HG02588 (cell line): ENCODE measurements at regions not wholly inside any gene's neighbourhood (a gene's known extent, or its start where the extent isn't known, plus 50 kb on each side); places are given as distances from the start of the nearest gene placed in this dataset.

Experiments used
- ATAC-seq: cut with Tn5 transposase; IDR thresholded peaks from one replicate; pipeline ENCODE4 v1.9.1; 2021; ENCODE audit warnings: mild to moderate bottlenecking, moderate library complexity; ENCODE audit not compliant: unreplicated experiment

DNA sequence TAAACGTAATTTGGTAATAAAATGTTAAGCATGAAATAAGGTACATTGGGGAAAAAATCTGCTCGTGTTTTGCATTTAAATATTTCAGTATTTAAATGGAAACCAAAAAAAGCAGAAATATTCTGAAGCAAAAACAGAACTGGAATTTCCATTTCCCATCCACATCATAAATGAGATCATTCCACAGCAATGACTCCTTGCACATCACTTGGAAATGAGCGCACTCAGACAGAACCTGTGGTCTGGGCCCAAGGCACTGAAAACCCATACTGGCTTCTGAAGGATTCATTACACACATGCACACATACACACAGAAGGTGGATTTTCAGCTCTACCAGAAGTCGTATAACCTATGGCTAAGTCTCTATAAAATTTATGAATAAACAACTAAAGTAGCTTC is 174.8 kb downstream of the IBTK start:
- no peak for ATAC-seq

DNA sequence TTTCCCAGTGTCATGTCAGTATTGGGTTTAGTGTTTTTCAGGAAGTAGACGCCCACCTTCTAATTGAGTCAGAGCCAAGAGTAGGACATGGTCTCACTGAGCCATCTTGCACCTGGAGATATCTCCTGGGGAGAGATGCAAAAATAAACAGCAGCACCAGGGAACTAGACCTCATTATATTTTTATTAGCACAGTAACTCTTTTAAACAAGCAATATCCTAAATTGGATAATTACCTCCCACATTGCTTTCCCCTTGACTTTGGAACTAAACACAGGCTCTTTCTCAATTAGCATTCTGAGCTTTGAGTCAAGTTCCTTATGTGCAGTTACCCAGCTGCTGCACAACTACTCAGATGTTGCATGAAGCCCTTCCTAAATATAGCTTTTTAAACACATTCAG is 175.4 kb downstream of the IBTK start:
- ATAC-seq, result no peak

DNA sequence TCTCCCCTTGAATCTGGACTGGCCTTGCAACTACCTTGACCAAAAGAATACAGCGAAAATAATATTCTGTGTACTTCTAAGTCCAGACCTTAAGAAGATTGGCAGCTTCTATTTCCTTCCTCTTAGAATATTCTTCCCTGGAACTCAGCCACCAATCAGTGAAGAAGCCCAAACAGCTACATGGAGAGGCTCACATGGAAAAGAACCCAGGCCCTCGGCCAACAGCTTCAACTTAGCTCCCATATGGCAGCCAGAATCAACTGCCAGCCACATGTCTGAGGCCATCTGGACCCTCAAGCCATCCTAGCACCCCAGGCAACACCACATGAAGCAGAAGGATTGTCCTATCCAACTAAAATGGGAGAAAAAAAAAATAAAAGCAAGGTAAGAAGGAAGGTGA is 178.8 kb downstream of the IBTK start:
- no peak for ATAC-seq

DNA sequence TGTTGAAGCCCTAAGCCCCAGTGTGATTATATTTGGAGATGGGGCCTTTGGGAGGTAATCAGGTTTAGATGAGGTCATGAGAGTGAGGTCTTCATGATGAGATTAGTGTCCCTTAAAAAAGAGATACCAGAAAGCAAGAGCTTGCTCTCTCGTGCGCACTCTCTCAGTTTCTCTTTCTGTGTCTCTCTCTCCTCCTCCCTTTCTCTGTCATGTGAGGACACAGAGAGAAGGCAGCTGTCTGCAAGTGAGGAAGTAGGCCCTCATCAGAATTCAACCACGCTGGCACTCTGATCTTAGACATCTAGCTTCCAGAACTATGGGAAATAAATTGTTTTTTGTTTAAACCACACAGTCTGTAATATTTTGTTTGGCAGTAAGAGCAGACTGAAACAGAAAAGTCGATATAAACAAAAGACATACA is 180.5 kb downstream of the IBTK start:
- peak; percentile 99 for ATAC-seq

DNA sequence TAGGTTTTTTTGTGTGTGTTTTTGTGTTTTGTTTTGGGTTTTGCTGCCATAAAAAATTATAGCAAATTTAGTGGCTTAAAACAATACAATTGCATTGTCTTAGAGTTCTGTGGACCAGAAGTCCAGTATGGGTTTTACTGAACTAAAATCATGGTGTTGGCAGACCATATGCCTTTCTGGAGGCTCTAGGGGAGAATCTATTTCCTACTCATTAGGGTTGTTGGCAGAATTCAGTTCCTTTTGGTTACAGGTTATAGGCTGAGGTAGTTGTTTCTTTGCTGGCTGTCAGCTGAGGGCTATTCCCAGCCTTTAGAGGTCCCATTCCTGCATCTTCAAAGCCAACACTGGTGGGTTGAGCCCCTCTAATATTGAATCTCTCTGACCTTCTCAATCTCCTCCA is 181.3 kb downstream of the IBTK start:
- no peak for ATAC-seq

DNA sequence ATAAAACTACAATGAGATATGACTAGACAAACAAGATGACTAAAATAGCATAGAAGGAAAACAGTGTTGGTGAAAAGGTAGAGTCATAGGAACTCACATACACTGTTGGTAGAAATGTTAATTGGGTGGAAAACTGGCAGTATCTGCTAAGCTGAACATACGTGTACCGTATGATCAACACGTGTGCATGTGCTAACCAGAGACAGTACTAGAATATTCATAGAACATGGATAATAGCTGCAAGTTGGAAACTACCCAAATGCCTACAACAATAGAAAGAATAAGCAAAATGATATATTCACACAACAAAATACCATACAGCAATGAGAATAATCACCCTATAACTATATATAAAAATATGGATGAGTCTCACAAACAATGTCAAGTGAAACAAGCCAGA is 184.0 kb downstream of the IBTK start:
- no peak for ATAC-seq

DNA sequence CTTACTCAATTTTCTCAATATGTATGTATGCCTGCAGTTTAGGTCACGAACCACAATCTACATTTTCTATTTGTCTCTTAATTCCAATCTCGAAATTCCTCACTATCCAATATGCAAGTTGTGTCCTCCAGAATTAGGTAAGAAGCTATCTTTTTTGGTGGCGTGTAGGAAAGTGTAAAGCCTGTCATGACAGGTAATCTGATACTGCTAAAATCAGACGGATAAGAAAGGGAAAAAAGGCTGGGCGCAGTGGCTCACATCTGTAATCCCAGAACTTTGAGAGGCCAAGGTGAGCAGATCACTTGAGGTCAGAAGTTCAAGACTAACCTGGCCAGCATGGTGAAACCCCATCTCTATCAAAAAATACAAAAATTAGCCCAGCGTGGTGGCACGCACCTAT is 185.3 kb downstream of the IBTK start:
- ATAC-seq, result no peak

DNA sequence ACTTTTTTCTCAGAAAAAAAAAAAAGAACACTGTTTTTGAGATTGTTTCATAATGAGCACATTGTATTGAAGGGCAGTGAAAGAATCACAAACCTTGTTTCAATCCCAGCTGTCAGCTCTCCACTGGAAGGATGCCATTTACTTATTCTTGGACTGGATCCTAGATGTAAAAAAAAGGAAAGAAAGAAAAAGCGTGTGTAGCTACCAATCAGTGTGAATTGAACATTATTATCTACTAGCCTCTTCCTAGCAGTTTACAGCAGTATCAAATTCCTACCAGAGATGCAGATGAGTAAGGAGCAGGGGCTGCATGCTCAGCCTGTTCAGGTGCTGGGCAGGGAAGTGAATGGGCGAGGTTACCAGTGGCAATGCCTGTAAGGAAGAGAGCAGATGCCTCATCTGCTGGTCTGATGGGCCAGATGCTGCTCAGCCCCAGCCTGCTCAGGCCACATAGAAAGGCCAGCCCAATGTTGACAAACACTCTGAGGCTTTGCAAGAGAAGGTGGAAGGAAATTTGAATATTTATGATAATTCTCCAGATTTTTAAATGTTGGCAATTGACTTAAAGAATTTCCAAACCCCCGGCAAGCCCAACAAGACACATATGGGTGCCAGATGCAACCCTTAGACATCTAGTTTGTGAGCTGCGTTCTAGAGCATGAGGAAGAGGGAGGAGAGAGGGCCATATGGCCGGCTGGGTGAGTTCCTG is 189.5 kb downstream of the IBTK start:
- no peak for ATAC-seq

DNA sequence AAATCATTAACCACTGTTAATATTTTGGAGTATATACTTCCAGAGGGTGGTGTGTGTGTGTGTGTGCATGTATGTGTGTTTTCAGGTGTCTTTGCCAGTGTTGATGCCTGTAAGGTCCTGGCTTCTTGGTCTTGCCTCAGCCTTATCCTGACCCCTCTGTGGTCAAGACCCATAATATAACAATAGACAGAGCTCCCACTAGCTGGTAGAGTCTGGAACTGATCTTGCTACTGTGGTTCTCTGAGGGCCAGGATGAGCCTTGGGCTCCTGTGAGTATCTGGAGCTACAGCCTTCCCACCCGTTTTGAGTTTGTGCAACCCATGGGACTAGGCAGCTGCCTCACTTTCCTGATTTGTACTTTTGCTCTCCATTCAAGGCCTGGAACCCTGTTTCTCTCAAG is 191.0 kb downstream of the IBTK start:
- ATAC-seq, result no peak

DNA sequence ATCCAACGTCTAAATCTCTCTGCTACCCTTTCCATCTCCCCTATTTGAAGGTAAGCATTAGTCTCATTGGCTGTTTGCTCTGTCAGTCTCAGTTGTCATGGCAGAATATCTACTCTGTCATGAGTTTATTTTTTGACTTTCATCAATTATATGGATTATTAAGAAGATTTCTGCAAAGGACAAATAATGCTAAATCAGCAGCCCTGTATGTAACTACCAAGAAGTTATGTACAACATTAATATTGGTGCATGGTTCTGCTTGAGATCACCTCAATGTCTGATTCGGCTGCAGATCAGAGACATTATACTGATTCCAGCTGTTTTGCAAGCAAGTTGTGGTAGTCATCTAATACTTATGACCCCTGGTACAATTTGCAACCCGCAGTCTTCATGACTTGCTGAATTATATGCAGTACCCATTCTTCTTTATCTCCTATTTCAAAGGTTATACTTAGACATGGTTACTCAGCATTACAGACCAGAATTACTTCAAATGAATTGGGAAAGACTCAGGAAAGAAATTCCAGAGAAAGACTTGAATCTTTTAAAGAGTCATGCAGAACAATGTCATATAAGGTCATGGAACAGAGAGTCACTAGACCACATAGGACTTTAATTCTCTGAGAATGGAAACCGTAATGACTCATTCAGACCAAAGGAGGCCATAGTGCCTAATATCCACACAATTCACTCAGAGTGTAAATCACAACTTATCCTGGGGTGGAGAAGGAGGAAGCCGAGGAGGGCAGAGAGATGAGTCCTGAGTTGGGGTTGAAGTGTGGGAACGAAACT is 201.4 kb downstream of the IBTK start:
- no peak for ATAC-seq

DNA sequence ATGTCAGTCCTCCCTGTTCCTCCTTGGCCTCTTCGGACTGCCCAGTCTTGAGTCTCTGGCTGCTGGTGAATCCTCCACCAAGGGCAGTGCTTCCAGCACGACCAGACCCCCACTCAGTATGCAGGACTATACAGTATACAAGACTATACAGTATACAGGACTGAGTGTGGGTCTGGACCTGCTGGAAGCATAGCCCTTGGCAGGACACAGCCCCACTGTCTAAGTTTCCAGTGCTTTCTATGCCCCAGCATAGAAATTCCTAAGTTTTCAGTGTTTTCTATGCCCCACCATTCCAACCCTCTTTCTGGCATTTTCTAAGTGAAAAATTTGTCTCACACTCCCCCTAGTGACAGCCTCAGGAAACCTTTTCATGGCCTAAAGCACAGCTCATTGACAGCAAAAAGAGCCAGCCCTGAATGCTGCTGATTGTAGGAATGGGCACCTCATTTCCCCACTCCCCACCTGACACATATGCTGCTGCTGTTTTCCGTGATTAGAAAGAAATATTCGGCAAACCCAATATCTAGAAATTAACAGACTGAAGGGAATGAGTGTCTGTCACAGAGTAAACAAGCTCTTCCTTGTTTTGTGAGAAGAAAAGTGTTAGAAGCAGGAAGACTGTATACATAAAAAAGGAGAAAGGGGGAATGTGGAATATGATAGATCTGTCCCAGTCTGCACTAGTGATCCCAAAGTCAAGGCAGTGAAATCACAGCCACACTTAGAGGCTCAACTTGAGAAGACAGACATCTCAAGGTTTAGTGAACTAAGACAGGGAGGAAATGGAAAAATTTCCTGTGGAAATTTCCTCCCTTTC is 206.9 kb downstream of the IBTK start:
- peak; percentile 78 for ATAC-seq

DNA sequence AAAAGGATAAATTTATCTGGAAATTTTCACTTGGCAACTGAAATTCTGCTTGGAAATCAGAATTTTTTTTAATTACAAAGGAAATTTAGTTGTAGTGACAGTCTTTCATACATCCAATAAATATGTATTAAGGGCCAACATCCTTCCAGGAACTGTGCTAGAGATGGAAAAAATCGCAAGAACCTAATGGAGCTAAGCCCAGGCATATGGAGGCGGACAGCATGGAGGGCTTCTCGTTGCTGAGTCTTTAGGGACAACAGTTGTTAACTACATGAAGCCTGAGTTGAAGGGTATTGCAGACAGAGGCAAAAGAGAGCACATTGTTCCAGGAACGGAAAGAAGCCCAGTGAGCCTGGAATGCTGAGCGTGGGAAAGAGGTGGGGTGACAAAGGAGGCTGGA is 208.9 kb downstream of the IBTK start:
- no peak for ATAC-seq

DNA sequence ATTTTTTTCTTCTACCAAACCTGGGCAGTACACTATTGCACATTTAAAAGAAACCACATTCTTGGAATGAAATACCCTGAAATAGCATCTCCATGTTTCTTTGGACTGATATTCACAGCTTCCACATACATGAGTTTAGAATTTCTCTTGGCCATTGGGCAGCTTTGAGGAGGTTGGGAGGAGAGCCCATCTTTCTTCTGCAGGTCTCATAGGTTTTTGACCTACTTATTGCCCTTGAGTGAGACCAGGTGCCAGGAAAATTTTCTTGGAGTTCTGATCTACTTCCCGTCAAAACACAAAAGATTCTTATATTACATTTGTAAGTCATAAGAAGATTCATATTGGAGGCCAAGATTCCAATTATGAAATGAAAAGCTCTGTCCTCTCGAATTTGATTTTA is 212.0 kb downstream of the IBTK start:
- no peak for ATAC-seq

DNA sequence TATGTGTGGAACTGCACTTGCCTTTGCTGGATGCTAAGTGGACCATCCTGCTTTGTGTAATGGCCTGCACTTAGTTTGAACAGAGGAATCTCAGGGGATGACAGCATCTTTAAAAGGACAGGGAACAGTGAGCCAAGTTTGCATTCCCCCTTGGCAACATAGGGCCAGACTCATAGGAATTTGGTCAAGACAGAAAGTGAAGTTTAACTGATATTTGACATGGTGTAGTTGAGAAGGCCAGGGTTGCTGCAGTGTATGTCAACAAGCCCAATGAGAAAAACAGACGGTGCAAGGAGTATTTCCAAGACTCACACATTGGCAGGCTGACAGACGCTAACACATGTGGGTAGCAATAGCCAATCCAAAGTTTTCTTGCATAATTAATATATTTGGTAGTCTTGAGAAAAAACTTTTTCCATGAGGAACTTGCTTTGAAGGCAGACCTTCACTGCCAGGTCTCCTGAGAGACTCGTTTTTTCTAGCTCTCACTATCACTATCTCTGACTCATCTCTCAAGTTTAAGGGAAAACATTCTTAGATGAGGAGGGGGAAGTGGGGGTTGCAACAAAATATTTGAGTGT is 213.8 kb downstream of the IBTK start:
- no peak for ATAC-seq

DNA sequence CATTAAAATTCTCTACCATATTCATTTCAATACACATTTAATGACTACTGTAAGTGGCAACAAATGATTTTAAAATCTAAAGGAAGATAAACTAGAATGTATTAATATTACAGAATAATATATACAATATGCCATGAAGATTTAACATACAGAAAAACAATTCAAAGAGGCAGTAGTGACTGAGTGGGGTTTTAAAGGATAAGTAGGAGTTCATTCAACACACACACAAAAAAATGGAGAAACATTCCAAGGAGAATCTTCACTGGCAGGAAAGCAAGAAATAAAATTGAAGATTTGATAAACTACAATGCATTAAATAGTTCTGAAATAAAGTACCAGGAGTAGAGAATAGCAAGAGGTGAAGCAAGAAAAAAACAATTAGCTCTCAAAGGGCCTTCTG is 215.1 kb downstream of the IBTK start:
- ATAC-seq, result no peak

DNA sequence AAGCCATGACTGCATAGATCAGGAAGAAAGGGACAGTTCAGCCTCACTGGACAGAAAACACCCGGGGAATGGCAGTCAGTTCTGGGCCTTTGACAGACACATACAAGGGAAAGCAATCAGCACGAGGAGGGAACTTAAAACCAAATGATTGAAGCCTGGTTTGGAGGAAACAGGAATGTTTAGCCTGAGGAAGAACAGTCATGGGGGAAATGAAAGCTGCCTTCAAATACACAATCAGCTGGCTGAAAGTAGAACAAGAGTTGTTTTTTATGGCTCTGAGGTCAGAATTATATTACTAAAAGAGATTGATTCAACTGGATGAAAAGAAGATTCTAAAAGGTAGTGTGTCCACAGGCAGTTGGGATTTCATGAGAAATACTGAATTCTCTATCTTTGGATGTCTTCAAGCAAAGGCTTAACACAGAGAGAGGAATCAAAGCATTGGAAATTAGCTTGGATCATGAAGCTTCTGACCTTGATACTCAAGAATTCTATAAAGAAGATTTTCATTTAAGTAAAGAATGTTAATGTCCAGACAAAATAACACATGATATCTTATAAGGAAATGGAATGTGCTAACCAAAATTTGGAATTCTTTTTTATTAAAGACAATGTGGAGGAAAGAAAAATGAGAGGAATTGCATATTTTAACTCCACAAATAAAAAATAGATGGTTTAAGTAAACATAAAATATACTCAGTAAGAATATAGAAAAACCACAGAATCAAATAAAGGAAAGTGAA is 216.6 kb downstream of the IBTK start:
- no peak for ATAC-seq

DNA sequence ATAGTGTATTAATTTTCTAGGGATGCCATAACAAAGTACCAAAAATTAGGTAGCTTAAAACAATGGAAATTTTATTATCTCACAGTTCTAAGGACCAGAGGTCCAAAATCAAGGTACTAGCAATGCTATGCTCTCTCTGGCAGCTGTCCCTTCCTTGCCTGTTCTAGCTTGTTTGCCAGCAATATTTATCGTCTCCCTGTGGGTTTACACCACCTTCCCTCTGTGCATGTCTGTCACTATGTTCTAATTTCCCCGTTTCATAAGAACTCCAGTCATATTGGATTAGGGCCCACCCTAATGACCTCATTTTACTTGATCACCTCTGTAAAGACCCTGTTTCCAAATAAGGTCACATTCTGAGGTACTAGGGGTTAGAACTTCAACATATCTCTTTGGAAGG is 217.2 kb downstream of the IBTK start:
- no peak for ATAC-seq

DNA sequence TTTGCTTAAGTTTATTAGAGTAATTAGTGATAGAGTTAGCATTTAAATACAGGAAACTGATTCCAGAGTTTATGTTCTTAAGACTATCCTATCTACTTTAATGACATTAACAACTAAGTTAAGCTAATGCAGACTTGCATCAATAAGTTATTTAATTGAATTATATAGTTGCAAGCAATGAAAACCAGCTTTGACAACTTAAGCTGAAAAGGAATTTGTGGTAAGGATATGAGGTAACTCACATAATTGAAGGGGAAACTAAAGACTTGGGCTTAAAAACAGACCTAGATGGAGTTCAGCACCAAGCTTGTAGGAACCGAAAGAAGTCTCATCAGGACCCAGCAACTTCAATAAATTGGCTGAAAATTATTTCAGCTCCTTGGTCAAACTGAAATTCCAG is 222.3 kb downstream of the IBTK start:
- no peak for ATAC-seq

DNA sequence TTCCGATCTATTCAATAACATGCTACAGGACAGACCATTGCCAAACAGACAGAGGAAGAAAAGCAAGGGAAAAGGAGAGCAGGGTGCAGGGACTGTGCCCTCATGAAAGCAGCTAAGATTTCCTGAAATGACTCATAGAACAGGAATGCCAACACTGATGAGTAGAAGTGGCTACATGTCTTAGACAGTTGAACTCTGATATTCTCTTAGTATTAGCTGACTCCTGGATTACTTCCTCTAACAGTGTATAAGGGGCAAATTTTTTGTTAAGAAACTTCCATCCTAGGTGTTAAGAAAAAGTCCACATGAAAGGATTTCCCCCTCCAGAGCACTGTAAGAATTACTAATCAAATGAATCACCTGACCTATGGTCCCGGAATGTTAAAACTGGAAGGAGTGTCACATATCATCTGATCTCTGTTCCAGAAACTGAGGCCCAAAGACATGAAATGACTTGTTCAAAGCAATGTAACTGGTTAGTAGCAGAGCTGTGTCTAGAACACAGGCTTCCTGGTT is 224.9 kb downstream of the IBTK start:
- no peak for ATAC-seq

DNA sequence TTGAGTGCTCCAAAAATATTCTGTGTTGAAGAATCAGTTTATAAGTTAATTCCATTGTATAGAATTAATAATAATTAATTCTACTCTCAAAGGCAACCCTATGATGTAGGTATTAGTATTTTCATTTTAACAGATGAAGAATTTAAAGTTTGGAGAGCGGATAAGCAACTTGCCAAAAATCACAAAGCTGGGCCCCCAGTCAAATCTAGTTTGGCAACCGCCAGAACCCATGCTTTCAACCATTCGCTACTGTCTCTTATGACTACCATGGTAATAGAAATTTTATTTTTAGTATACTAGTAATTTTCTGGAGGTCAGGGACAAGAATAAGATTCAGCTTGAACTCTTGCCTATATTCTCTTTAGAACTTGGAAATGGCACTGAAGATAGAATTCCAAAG is 229.8 kb downstream of the IBTK start:
- no peak for ATAC-seq

DNA sequence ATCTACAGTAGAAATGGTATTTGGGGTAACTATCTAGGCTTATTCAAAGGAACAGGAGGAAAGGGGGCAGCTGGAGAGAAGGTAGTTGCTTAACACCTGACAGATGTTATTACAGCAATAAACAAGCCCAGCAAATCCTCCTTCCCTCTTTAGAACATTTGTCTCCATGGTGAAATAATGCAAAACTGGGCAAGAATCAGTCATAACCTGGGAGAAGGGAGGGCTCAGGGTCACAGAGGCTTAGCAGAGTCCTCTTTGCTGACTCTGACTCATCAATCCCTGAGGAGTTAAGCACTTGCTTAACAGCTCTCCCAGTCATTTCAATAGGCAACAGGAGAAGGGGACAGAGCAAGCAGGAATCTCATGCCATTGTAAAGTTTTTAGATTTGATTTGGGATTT is 230.3 kb downstream of the IBTK start:
- no peak for ATAC-seq
